SK-N-SH treated with all-trans-retinoic acid at 6 μM for 48 hours (cell line): ENCODE measurements at regions not wholly inside any gene's neighbourhood (a gene's known extent, or its start where the extent isn't known, plus 50 kb on each side); places are given as distances from the start of the nearest gene placed in this dataset.

ENCODE experiments used
- ARNTL ChIP-seq: fragments of 450-650 bp; formaldehyde crosslinking; IDR thresholded peaks from 2 replicates; pipeline ENCODE4 v1.5.0; 2020; ENCODE audit warnings: low read depth, mild to moderate bottlenecking, moderate library complexity, borderline replicate concordance
- BACH2 ChIP-seq: fragments of 250-450 bp; sonication (Bioruptor Pico); IDR thresholded peaks from 2 replicates; pipeline ENCODE4 v1.9.0; 2021; ENCODE audit warnings: mild to moderate bottlenecking, borderline replicate concordance
- CSRNP3 ChIP-seq: fragments of 250-450 bp; sonication (Bioruptor Pico); IDR thresholded peaks from 2 replicates; pipeline ENCODE4 v1.5.1; 2021; ENCODE audit warnings: mild to moderate bottlenecking, moderate library complexity
- ESRRG ChIP-seq: fragments of 250-450 bp; sonication (Bioruptor Pico); IDR thresholded peaks from 2 replicates; pipeline ENCODE4 v1.6.1; 2021; ENCODE audit warnings: mild to moderate bottlenecking
- GLIS3 ChIP-seq: fragments of 250-450 bp; sonication (Bioruptor Pico); IDR thresholded peaks from 2 replicates; pipeline ENCODE4 v1.5.0; 2020; ENCODE audit warnings: mild to moderate bottlenecking, moderate library complexity
- ISL1 ChIP-seq: fragments of 250-450 bp; sonication (Bioruptor Pico); IDR thresholded peaks from 2 replicates; pipeline ENCODE4 v2.1.2; 2022; ENCODE audit warnings: mild to moderate bottlenecking, moderate library complexity
- OSR1 ChIP-seq: fragments of 250-450 bp; sonication (Bioruptor Pico); IDR thresholded peaks from 2 replicates; pipeline ENCODE4 v1.8.0; 2022; ENCODE audit warnings: moderate library complexity, mild to moderate bottlenecking, inconsistent platforms
- POU6F1 ChIP-seq: fragments of 250-450 bp; sonication (Bioruptor Pico); IDR thresholded peaks from 2 replicates; pipeline ENCODE4 v1.8.0; 2021; ENCODE audit warnings: low read depth, mild to moderate bottlenecking, moderate library complexity, borderline replicate concordance
- RARB ChIP-seq: fragments of 250-450 bp; sonication (Bioruptor Pico); IDR thresholded peaks from 2 replicates; pipeline ENCODE4 v1.8.0; 2021; ENCODE audit warnings: mild to moderate bottlenecking, moderate library complexity
- ZFP3 ChIP-seq: fragments of 250-450 bp; sonication (Bioruptor Pico); IDR thresholded peaks from 2 replicates; pipeline ENCODE4 v1.5.0; 2020; ENCODE audit warnings: mild to moderate bottlenecking, moderate library complexity
- ZNF70 ChIP-seq: fragments of 450-650 bp; formaldehyde crosslinking; IDR thresholded peaks from 2 replicates; pipeline ENCODE4 v1.5.0; 2020; ENCODE audit warnings: mild to moderate bottlenecking, moderate library complexity
- TF ChIP-seq, protein P1 (sequence below): fragments of 250-450 bp; sonication (Bioruptor Pico); IDR thresholded peaks from 2 replicates; pipeline ENCODE4 v1.8.0; 2020; ENCODE audit warnings: mild to moderate bottlenecking, moderate library complexity, borderline replicate concordance
- TF ChIP-seq, protein P2 (sequence below): fragments of 250-450 bp; sonication (Bioruptor Pico); IDR thresholded peaks from 2 replicates; pipeline ENCODE4 v1.5.1; 2020; ENCODE audit warnings: low read depth, mild to moderate bottlenecking, moderate library complexity

- no peak for TF ChIP-seq ZFP3 (CRISPR knock-in tag)
- TF ChIP-seq GLIS3 (CRISPR knock-in tag), result no peak
- no peak for TF ChIP-seq BACH2 (CRISPR knock-in tag)
- no peak for TF ChIP-seq ARNTL (CRISPR knock-in tag)
- TF ChIP-seq RARB (CRISPR knock-in tag), result no peak
- TF ChIP-seq ISL1 (CRISPR knock-in tag), result no peak
- TF ChIP-seq, protein P1, sequence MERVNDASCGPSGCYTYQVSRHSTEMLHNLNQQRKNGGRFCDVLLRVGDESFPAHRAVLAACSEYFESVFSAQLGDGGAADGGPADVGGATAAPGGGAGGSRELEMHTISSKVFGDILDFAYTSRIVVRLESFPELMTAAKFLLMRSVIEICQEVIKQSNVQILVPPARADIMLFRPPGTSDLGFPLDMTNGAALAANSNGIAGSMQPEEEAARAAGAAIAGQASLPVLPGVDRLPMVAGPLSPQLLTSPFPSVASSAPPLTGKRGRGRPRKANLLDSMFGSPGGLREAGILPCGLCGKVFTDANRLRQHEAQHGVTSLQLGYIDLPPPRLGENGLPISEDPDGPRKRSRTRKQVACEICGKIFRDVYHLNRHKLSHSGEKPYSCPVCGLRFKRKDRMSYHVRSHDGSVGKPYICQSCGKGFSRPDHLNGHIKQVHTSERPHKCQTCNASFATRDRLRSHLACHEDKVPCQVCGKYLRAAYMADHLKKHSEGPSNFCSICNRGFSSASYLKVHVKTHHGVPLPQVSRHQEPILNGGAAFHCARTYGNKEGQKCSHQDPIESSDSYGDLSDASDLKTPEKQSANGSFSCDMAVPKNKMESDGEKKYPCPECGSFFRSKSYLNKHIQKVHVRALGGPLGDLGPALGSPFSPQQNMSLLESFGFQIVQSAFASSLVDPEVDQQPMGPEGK, result no peak
- TF ChIP-seq OSR1 (CRISPR knock-in tag), result no peak
- no peak for TF ChIP-seq CSRNP3 (CRISPR knock-in tag)
- TF ChIP-seq ZNF70 (CRISPR knock-in tag), result no peak
- TF ChIP-seq POU6F1 (CRISPR knock-in tag), result no peak
- TF ChIP-seq ESRRG (CRISPR knock-in tag), result no peak
- TF ChIP-seq, protein P2, sequence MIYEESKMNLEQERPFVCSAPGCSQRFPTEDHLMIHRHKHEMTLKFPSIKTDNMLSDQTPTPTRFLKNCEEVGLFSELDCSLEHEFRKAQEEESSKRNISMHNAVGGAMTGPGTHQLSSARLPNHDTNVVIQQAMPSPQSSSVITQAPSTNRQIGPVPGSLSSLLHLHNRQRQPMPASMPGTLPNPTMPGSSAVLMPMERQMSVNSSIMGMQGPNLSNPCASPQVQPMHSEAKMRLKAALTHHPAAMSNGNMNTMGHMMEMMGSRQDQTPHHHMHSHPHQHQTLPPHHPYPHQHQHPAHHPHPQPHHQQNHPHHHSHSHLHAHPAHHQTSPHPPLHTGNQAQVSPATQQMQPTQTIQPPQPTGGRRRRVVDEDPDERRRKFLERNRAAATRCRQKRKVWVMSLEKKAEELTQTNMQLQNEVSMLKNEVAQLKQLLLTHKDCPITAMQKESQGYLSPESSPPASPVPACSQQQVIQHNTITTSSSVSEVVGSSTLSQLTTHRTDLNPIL (CRISPR knock-in tag), result no peak
Measured at GRCh38 chr2:19262150-19262549, 96.3 kb downstream of the OSR1 start.
